Fibroblast of skin of left quadriceps (primary cell): ENCODE measurements at regions not wholly inside any gene's neighbourhood (a gene's known extent, or its start where the extent isn't known, plus 50 kb on each side); places are given as distances from the start of the nearest gene placed in this dataset.
"Not testable (repeated sequence)": the region's sequence is repeated elsewhere in the genome, so short reads cannot be mapped to it uniquely, and the experiment has no call there.

Source experiments
- DNase-seq, 2 experiments: peaks; one replicate each; pipeline ENCODE4 v3.0.0-alpha.2; 2013; ENCODE audit warnings: low read depth in 2 of 2

GRCh38 chr3:166829896-166830295, 550.2 kb downstream of the ZBBX start:
- no peak for DNase-seq

GRCh38 chr3:166818464-166818863, 561.6 kb downstream of the ZBBX start:
- DNase-seq: no peak

GRCh38 chr3:166817269-166817668, 562.8 kb downstream of the ZBBX start:
- DNase-seq: not testable (repeated sequence)

GRCh38 chr3:166810741-166811445, 569.2 kb downstream of the ZBBX start:
- no peak for DNase-seq

GRCh38 chr3:166809520-166809919, 570.6 kb downstream of the ZBBX start:
- DNase-seq: no peak

GRCh38 chr3:166788936-166789335, 591.2 kb downstream of the ZBBX start:
- DNase-seq: no peak

GRCh38 chr3:166785876-166786275, 594.2 kb downstream of the ZBBX start:
- peak in 1 of 2 experiments; percentile 4 for DNase-seq

- DNase-seq: no peak
Observed at GRCh38 chr3:166783206-166783605, 596.9 kb downstream of the ZBBX start.

- no peak for DNase-seq
Observed at GRCh38 chr3:166764698-166765318, 615.3 kb downstream of the ZBBX start.

GRCh38 chr3:166759736-166760513, 620.2 kb downstream of the ZBBX start:
- no peak for DNase-seq

- no peak for DNase-seq
Observed at GRCh38 chr3:166752214-166752613, 627.9 kb downstream of the ZBBX start.

GRCh38 chr3:166743481-166744134, 636.5 kb downstream of the ZBBX start:
- DNase-seq: no peak

- DNase-seq: no peak
Observed at GRCh38 chr3:166734734-166735133, 645.4 kb downstream of the ZBBX start.

GRCh38 chr3:166731701-166732100, 648.4 kb downstream of the ZBBX start:
- no peak for DNase-seq

- no peak for DNase-seq
Observed at GRCh38 chr3:166721466-166721865, 658.6 kb downstream of the ZBBX start.

GRCh38 chr3:166714206-166714605, 665.9 kb downstream of the ZBBX start:
- no peak for DNase-seq

- no peak for DNase-seq
Observed at GRCh38 chr3:166713787-166714186, 666.3 kb downstream of the ZBBX start.

- DNase-seq: no peak
Observed at GRCh38 chr3:166706094-166706493, 674.0 kb downstream of the ZBBX start.

GRCh38 chr3:166697495-166697894, 682.6 kb downstream of the ZBBX start:
- DNase-seq: no peak

- DNase-seq: no peak
Observed at GRCh38 chr3:166696103-166696502, 684.0 kb downstream of the ZBBX start.

GRCh38 chr3:166688665-166689064, 691.4 kb downstream of the ZBBX start:
- DNase-seq: no peak

GRCh38 chr3:166685246-166685645, 694.9 kb downstream of the ZBBX start:
- DNase-seq: no peak
